Ovary (tissue), 7 donors: ENCODE measurements at regions not wholly inside any gene's neighbourhood (a gene's known extent, or its start where the extent isn't known, plus 50 kb on each side); places are given as distances from the start of the nearest gene placed in this dataset.
"Not testable (repeated sequence)": the region's sequence is repeated elsewhere in the genome, so short reads cannot be mapped to it uniquely, and the experiment has no call there.

Experiments used
- DNase-seq, 5 donors: peaks; one replicate each; pipeline ENCODE4 v3.0.0-alpha.2; 2019 to 2020
- H3K27ac ChIP-seq, 2 donors: fragments of 200-600 bp; one replicate each; pipeline versions ENCODE4 v1.5.1 to v1.8.0; 2019 to 2022
- H3K27me3 ChIP-seq: fragments of 200-600 bp; one replicate; pipeline ENCODE4 v1.8.0; 2022
- H3K36me3 ChIP-seq: fragments of 200-600 bp; sonication (generic); one replicate; pipeline ENCODE4 v1.5.1; 2019
- H3K4me1 ChIP-seq: one replicate; pipeline ENCODE4 v1.8.1; 2013; ENCODE audit warnings: mild to moderate bottlenecking, moderate library complexity; ENCODE audit not compliant: insufficient read depth
- H3K4me3 ChIP-seq: fragments of 200-600 bp; sonication (generic); one replicate; pipeline ENCODE4 v1.5.1; 2017
- H3K9me3 ChIP-seq, 2 donors: fragments of 200-600 bp in 1 of 2; sonication (generic) in 1 of 2; one replicate each; pipeline versions ENCODE4 v1.5.1 to v1.8.1; 2013 to 2019; ENCODE audit warnings: mild to moderate bottlenecking in 1 of 2, moderate library complexity in 1 of 2
- EP300 ChIP-seq: sonication (generic); formaldehyde crosslinking; IDR thresholded peaks from one replicate; pipeline ENCODE4 v1.6.1; 2017; ENCODE audit warnings: antibody characterized with exemption
- POLR2A ChIP-seq: fragments of 450-650 bp; IDR thresholded peaks from one replicate; pipeline ENCODE4 v1.6.1; 2017; ENCODE audit warnings: antibody characterized with exemption, mild to moderate bottlenecking, moderate library complexity
- WGBS, 3 donors: extraction: QIAGEN DNeasy Blood & Tissue Kit in 1 of 3; methylation state at CpG; one replicate each; pipeline versions ENCODE4 v1.1.5 to v1.1.7; 2013 to 2017; 5-methylcytosine and 5-hydroxymethylcytosine counted together
- intact Hi-C, 4 donors: fragments of 100-400 bp; cut with DNase I; formaldehyde crosslinking; loops; one replicate each; pipeline versions ENCODE4 v1.11.0 to v1.15.1; 2022 to 2023
- TF ChIP-seq, protein P1 (sequence below), 3 donors: fragments of 450-650 bp in 2 of 3; fragments of 200-600 bp in 1 of 3; IDR thresholded peaks; one replicate each; pipeline versions ENCODE4 v1.5.1 to v1.8.0; 2016 to 2022; ENCODE audit warnings: antibody characterized with exemption in 3 of 3, mild to moderate bottlenecking in 1 of 3
- donor health status: DM: no; HTN: no; CAD: no; lungs with moderate emphysema.
- donor health status: DM: no; HTN: no; CAD: no.
- donor health status: Bipolar disorder and iron deficiency.
- donor health status: DM: no; HTN: no; CAD: no.
- donor health status: DM: yes; HTN: yes; CAD: no.

GRCh38 chr3:159886050-159886449 is 102.6 kb upstream of the IL12A start:
- Histone ChIP-seq H3K27me3 (no peaks in the 10 kb centered on the region), H3K36me3 (no peaks in the 10 kb centered on the region), H3K4me3 (no peak overlapping the region), H3K4me1 (peaks cover 3% of the 10 kb centered on the region), H3K27ac (no peak overlapping the region), H3K9me3 (no peaks in the 10 kb centered on the region)
- DNase-seq = no peak
- TF ChIP-seq, protein P1, sequence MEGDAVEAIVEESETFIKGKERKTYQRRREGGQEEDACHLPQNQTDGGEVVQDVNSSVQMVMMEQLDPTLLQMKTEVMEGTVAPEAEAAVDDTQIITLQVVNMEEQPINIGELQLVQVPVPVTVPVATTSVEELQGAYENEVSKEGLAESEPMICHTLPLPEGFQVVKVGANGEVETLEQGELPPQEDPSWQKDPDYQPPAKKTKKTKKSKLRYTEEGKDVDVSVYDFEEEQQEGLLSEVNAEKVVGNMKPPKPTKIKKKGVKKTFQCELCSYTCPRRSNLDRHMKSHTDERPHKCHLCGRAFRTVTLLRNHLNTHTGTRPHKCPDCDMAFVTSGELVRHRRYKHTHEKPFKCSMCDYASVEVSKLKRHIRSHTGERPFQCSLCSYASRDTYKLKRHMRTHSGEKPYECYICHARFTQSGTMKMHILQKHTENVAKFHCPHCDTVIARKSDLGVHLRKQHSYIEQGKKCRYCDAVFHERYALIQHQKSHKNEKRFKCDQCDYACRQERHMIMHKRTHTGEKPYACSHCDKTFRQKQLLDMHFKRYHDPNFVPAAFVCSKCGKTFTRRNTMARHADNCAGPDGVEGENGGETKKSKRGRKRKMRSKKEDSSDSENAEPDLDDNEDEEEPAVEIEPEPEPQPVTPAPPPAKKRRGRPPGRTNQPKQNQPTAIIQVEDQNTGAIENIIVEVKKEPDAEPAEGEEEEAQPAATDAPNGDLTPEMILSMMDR (IDR thresholded peaks at IDR 0.05) = no peak
- TF ChIP-seq EP300 (no peak), POLR2A (no peak)
- WGBS, 3 donors = 79 to 90% (median 82%) methylated on average over 3 of the region's 3 CpGs
- intact Hi-C loops = loop anchor here in 2 of 4 donors (10.0 kb wide), 1 partner anchor 119 kb away; no protein-coding TSS in a partner anchor

DNA sequence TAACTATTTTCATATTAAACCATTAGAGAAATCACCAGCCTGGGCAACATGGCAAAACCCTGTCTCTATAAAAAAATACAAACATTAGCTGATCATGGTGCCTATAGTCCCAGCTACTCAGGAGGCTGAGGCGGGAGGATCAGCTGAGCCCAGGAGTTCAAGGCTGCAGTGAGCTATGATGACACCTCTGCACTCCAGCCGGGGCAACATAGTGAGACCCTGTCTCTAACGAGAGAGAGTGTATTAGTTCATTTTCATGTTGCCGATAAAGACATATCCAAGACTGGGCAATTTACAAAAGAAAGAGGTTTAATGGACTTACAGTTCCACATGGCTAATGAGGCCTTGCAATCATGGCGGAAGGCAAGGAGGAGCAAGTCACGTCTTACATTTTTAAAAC is 102.1 kb upstream of the IL12A start:
- not testable (repeated sequence) for H3K27ac ChIP-seq
- intact Hi-C loops = loop anchor here in 2 of 4 donors (10.0 kb wide), 1 partner anchor 118 kb away; no protein-coding TSS in a partner anchor
- 90 to 96% (median 94%) methylated on average over 6 of the region's 6 CpGs for WGBS, 3 donors

DNA sequence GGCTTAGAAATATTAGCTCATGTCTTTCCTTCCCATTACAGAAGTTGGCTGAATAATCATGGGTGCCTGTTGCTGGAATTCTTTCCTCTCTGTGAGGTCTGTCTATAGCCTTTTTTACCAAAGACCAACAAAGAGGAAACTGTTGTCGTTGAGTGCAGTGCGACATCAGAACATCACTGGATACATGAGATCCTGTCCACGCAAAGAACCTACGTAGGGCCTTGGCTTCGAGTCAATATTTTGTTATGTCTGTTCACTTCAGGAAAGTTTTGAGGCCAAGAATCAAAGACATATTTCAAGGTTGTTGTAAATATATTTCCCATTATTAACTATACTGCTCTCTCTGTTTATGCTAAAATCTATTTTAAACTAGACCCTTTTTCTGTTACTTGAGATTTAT is 101.5 kb upstream of the IL12A start:
- Histone ChIP-seq H3K27me3 (no peaks in the 10 kb centered on the region), H3K4me1 (peaks cover 3% of the 10 kb centered on the region), H3K27ac (no peak overlapping the region), H3K36me3 (no peaks in the 10 kb centered on the region), H3K4me3 (no peak overlapping the region), H3K9me3 (no peaks in the 10 kb centered on the region)
- intact Hi-C loops = loop anchor here in 2 of 4 donors (10.0 kb wide), 1 partner anchor 118 kb away; no protein-coding TSS in a partner anchor
- 22 to 67% (median 34%) methylated on average over 5 of the region's 5 CpGs for WGBS, 3 donors
- no peak for DNase-seq
- TF ChIP-seq, protein P1 (IDR thresholded peaks at IDR 0.05) = no peak
- no peak for TF ChIP-seq POLR2A
- TF ChIP-seq EP300 = no peak

More for the DNA sequence above, 102.1 kb upstream of the IL12A start:
- not testable (repeated sequence) for H3K4me3 ChIP-seq, H3K36me3 ChIP-seq, H3K4me1 ChIP-seq, DNase-seq, H3K27me3 ChIP-seq, H3K9me3 ChIP-seq

GRCh38 chr3:159887911-159888310 is 100.7 kb upstream of the IL12A start:
- Histone ChIP-seq H3K27me3 (no peaks in the 10 kb centered on the region), H3K4me1 (peaks cover under 1% of the 10 kb centered on the region), H3K4me3 (no peak overlapping the region), H3K36me3 (no peaks in the 10 kb centered on the region), H3K27ac (no peak overlapping the region), H3K9me3 (no peaks in the 10 kb centered on the region)
- no peak for TF ChIP-seq POLR2A
- no peak for TF ChIP-seq EP300
- TF ChIP-seq, protein P1 (IDR thresholded peaks at IDR 0.05) = no peak
- intact Hi-C loops = loop anchor here in 2 of 4 donors (10.0 kb wide), 1 partner anchor 117 kb away; no protein-coding TSS in a partner anchor
- 74 to 82% (median 76%) methylated on average over 3 of the region's 3 CpGs for WGBS, 3 donors
- no peak for DNase-seq

- no peak for DNase-seq
- no peaks in the 10 kb centered on the region for H3K27me3 ChIP-seq
- 89 to 96% (median 94%) methylated on average over 2 of the region's 2 CpGs for WGBS, 3 donors
- no peak for TF ChIP-seq EP300
- TF ChIP-seq, protein P1 (IDR thresholded peaks at IDR 0.05) = no peak
- no peak for TF ChIP-seq POLR2A
- H3K36me3 ChIP-seq = no peaks in the 10 kb centered on the region
- H3K27ac ChIP-seq = no peak overlapping the region
- no peak overlapping the region for H3K4me3 ChIP-seq
- intact Hi-C loops = loop anchor here in 1 of 4 donors (10.0 kb wide), 1 partner anchor 103 kb away; no protein-coding TSS in a partner anchor
- H3K9me3 ChIP-seq = no peaks in the 10 kb centered on the region
- peaks cover under 1% of the 10 kb centered on the region for H3K4me1 ChIP-seq
Observed at GRCh38 chr3:159892171-159892795, 96.4 kb upstream of the IL12A start.
